HCT116 (cell line): ENCODE measurements at regions not wholly inside any gene's neighbourhood (a gene's known extent, or its start where the extent isn't known, plus 50 kb on each side); places are given as distances from the start of the nearest gene placed in this dataset.

ENCODE experiments used
- EZH2 ChIP-seq: fragments of 200-600 bp; sonication (generic); IDR thresholded peaks from 2 replicates; pipeline ENCODE4 v1.6.1; 2017; ENCODE audit warnings: antibody characterized with exemption, mixed run types
- POLR2A ChIP-seq: IDR thresholded peaks from 2 replicates; pipeline ENCODE4 v1.7.0; 2011; ENCODE audit warnings: borderline replicate concordance; ENCODE audit not compliant: insufficient read depth, insufficient read length; ENCODE audit errors: extremely low read depth
- ZNF274 ChIP-seq: fragments of 200-500 bp; sonication (Bioruptor generic); IDR thresholded peaks from 2 replicates; pipeline ENCODE4 v1.6.1; 2014; ENCODE audit warnings: mild to moderate bottlenecking, low read depth, low read length, inconsistent platforms
- TF ChIP-seq, protein P1 (sequence below), 3 experiments: fragments of 200-600 bp in 1 of 3; sonication (generic) in 1 of 3; IDR thresholded peaks in 2 of 3; conservative IDR thresholded peaks in 1 of 3; 2 replicates each; pipeline ENCODE4 v1.5.1; 2012 to 2017; ENCODE audit warnings: low read depth in 2 of 3, low read length in 2 of 3, antibody characterized with exemption in 1 of 3, borderline replicate concordance in 1 of 3, control low read depth in 1 of 3, mild to moderate bottlenecking in 1 of 3, mixed read lengths in 1 of 3, mixed run types in 1 of 3, moderate library complexity in 1 of 3; ENCODE audit not compliant: insufficient read depth in 1 of 3
- TF ChIP-seq, protein P2 (sequence below): IDR thresholded peaks from 2 replicates; pipeline ENCODE4 v1.6.1; 2012; ENCODE audit warnings: low read depth

DNA sequence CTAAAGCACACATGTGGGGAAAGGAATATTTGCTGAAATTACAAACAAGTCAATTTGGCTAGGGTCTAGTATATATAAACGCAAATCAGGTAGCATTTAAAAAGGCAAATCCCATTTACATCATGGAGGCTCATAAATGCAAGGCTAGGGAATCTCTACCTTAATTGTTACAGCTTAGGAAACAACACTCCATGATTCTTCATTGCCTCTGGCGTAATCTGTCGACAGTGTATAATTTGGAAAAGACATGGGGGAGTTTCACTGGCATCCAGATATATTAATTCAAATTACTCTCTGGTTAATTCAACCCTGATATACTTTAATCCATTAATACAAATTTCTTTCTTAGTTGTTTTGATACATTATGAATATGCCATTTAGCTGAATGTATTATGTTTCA, 1630.2 kb upstream of the FLRT2 start:
- TF ChIP-seq, protein P1, sequence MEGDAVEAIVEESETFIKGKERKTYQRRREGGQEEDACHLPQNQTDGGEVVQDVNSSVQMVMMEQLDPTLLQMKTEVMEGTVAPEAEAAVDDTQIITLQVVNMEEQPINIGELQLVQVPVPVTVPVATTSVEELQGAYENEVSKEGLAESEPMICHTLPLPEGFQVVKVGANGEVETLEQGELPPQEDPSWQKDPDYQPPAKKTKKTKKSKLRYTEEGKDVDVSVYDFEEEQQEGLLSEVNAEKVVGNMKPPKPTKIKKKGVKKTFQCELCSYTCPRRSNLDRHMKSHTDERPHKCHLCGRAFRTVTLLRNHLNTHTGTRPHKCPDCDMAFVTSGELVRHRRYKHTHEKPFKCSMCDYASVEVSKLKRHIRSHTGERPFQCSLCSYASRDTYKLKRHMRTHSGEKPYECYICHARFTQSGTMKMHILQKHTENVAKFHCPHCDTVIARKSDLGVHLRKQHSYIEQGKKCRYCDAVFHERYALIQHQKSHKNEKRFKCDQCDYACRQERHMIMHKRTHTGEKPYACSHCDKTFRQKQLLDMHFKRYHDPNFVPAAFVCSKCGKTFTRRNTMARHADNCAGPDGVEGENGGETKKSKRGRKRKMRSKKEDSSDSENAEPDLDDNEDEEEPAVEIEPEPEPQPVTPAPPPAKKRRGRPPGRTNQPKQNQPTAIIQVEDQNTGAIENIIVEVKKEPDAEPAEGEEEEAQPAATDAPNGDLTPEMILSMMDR (IDR thresholded peaks at IDR 0.05 in 2 of 3, conservative IDR thresholded peaks at IDR 0.05 in 1 of 3; ENCODE audit: borderline replicate concordance in 1 of 3, insufficient read depth in 1 of 3, low read depth in 2 of 3, low read length in 2 of 3): no peak
- no peak for TF ChIP-seq POLR2A
- no peak for TF ChIP-seq EZH2
- TF ChIP-seq ZNF274: no peak
- TF ChIP-seq, protein P2, sequence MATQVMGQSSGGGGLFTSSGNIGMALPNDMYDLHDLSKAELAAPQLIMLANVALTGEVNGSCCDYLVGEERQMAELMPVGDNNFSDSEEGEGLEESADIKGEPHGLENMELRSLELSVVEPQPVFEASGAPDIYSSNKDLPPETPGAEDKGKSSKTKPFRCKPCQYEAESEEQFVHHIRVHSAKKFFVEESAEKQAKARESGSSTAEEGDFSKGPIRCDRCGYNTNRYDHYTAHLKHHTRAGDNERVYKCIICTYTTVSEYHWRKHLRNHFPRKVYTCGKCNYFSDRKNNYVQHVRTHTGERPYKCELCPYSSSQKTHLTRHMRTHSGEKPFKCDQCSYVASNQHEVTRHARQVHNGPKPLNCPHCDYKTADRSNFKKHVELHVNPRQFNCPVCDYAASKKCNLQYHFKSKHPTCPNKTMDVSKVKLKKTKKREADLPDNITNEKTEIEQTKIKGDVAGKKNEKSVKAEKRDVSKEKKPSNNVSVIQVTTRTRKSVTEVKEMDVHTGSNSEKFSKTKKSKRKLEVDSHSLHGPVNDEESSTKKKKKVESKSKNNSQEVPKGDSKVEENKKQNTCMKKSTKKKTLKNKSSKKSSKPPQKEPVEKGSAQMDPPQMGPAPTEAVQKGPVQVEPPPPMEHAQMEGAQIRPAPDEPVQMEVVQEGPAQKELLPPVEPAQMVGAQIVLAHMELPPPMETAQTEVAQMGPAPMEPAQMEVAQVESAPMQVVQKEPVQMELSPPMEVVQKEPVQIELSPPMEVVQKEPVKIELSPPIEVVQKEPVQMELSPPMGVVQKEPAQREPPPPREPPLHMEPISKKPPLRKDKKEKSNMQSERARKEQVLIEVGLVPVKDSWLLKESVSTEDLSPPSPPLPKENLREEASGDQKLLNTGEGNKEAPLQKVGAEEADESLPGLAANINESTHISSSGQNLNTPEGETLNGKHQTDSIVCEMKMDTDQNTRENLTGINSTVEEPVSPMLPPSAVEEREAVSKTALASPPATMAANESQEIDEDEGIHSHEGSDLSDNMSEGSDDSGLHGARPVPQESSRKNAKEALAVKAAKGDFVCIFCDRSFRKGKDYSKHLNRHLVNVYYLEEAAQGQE: no peak
